ENCODE measurements at regions not wholly inside any gene's neighbourhood (a gene's known extent, or its start where the extent isn't known, plus 50 kb on each side); places are given as distances from the start of the nearest gene placed in this dataset.

- in situ Hi-C loops (cut with MboI; ENCODE audit: low sequenced_read_pairs, unreplicated experiment) = no loop called here
- DNase-seq (ENCODE audit: low spot score) = no peak
- no peak for TF ChIP-seq CTCF (IDR thresholded peaks at IDR 0.05; ENCODE audit: borderline replicate concordance, control extremely low read depth, extremely low read depth, insufficient read depth, missing control alignments)
Observed at GRCh38 chr1:191368891-191369654, 789.2 kb upstream of the RGS18 start.

DNA sequence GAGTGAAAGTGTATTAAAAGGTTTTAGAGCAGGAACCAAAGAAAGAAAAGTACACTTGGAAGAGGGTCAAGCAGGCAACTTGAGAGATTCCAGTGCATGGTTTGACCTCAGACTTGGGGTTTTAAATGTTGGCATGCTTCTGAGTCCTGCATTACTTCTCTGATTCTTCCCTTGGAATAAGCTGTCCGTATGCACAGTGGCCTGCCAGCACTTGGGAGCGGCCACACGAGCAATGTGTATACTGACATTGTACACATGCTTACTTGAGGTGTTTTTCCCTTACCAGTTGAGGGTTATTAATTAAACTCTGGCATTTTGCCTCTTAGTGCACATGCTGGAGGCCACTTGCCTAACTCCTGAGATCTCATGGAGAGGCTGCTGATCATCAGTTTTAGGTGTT, 786.6 kb upstream of the RGS18 start:
- DNase-seq (ENCODE audit: low spot score) = no peak
- no peak for TF ChIP-seq CTCF (IDR thresholded peaks at IDR 0.05; ENCODE audit: borderline replicate concordance, control extremely low read depth, extremely low read depth, insufficient read depth, missing control alignments)
- in situ Hi-C loops (cut with MboI; ENCODE audit: low sequenced_read_pairs, unreplicated experiment) = no loop called here

- DNase-seq (ENCODE audit: low spot score) = no peak
- no peak for TF ChIP-seq CTCF (IDR thresholded peaks at IDR 0.05; ENCODE audit: borderline replicate concordance, control extremely low read depth, extremely low read depth, insufficient read depth, missing control alignments)
- in situ Hi-C loops (cut with MboI; ENCODE audit: low sequenced_read_pairs, unreplicated experiment) = no loop called here
Observed at GRCh38 chr1:191388283-191388682, 770.0 kb upstream of the RGS18 start.

DNA sequence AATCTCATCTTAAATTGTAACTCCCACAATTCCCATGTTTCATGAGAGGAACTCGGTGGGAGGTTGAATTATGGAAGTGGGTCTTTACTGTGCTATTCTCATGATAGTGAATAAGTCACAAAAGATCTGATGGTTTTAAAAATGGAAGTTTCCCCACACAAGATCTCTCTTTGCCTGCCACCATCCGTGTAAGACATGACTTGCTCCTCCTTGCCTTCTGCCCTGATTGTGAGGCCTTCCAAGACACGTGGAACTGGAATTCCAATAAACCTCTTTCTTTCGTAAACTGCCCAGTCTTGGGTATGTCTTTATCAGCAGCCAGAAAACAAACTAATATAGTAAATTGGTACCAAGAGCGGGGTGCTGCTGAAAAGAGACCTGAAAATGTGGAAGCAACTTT, 761.6 kb upstream of the RGS18 start:
- TF ChIP-seq CTCF (IDR thresholded peaks at IDR 0.05; ENCODE audit: borderline replicate concordance, control extremely low read depth, extremely low read depth, insufficient read depth, missing control alignments) = no peak
- DNase-seq (ENCODE audit: low spot score) = no peak
- in situ Hi-C loops (cut with MboI; ENCODE audit: low sequenced_read_pairs, unreplicated experiment) = no loop called here

GRCh38 chr1:191398551-191398950, 759.7 kb upstream of the RGS18 start:
- in situ Hi-C loops (cut with MboI; ENCODE audit: low sequenced_read_pairs, unreplicated experiment) = no loop called here
- DNase-seq (ENCODE audit: low spot score) = no peak
- no peak for TF ChIP-seq CTCF (IDR thresholded peaks at IDR 0.05; ENCODE audit: borderline replicate concordance, control extremely low read depth, extremely low read depth, insufficient read depth, missing control alignments)

DNA sequence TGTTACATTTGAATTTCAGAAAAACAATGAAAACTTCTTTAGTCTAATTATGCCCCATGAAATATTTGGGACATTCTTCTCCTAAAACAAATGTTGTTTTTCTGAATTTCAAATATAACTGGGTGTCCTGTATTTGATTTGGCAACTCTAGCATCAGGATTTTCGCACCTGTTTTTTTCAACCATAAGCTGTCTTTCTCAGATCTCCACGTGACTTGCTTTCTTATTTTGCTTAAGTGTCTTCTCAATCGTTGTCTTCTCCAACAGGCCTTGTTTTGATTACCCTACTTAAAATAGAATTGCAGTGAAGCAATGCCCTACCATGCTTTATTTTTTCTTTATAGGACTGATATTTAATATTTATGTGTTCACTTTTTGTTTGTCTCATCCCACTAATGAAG, 752.8 kb upstream of the RGS18 start:
- no peak for DNase-seq (ENCODE audit: low spot score)
- in situ Hi-C loops (cut with MboI; ENCODE audit: low sequenced_read_pairs, unreplicated experiment) = no loop called here
- no peak for TF ChIP-seq CTCF (IDR thresholded peaks at IDR 0.05; ENCODE audit: borderline replicate concordance, control extremely low read depth, extremely low read depth, insufficient read depth, missing control alignments)

Data from GM13976 (cell line).